H9 (cell line): ENCODE measurements at regions not wholly inside any gene's neighbourhood (a gene's known extent, or its start where the extent isn't known, plus 50 kb on each side); places are given as distances from the start of the nearest gene placed in this dataset.

Experiments
- DNase-seq: peaks from one replicate; pipeline ENCODE4 v3.0.0-alpha.2; 2017
- H2AFZ ChIP-seq: one replicate; pipeline ENCODE4 v1.6.1; 2013; ENCODE audit warnings: mild to moderate bottlenecking, low read length, control low read depth, moderate library complexity
- H2AK5ac ChIP-seq: 2 replicates; pipeline ENCODE4 v1.6.1; 2013; ENCODE audit warnings: low read length, control low read depth, mixed read lengths; ENCODE audit not compliant: insufficient read length
- H2BK120ac ChIP-seq: one replicate; pipeline ENCODE4 v1.6.1; 2013; ENCODE audit warnings: low read depth, mild to moderate bottlenecking, low read length, control low read depth, inconsistent platforms; ENCODE audit not compliant: poor library complexity, severe bottlenecking
- H2BK12ac ChIP-seq: 2 replicates; pipeline ENCODE4 v1.6.1; 2013; ENCODE audit warnings: low read length, control low read depth, mixed read lengths, low read depth; ENCODE audit not compliant: insufficient read length
- H2BK15ac ChIP-seq: 2 replicates; pipeline ENCODE4 v1.6.1; 2013; ENCODE audit warnings: low read depth, low read length, control low read depth
- H2BK20ac ChIP-seq: one replicate; pipeline ENCODE4 v1.6.1; 2013; ENCODE audit warnings: low read depth, mild to moderate bottlenecking, low read length, control low read depth, inconsistent platforms; ENCODE audit not compliant: poor library complexity, severe bottlenecking
- H2BK5ac ChIP-seq: 2 replicates; pipeline ENCODE4 v1.6.1; 2013; ENCODE audit warnings: low read length, control low read depth, mixed read lengths; ENCODE audit not compliant: insufficient read length
- H3K14ac ChIP-seq: 2 replicates; pipeline ENCODE4 v1.6.1; 2013; ENCODE audit warnings: low read length, control low read depth; ENCODE audit not compliant: insufficient read depth
- H3K18ac ChIP-seq: 2 replicates; pipeline ENCODE4 v1.6.1; 2013; ENCODE audit warnings: low read depth, mild to moderate bottlenecking, mixed read lengths, low read length, control low read depth; ENCODE audit not compliant: insufficient read length
- H3K23ac ChIP-seq: 2 replicates; pipeline ENCODE4 v1.6.1; 2013; ENCODE audit warnings: low read length, control low read depth, mixed read lengths, low read depth; ENCODE audit not compliant: insufficient read length
- H3K23me2 ChIP-seq: 2 replicates; pipeline ENCODE4 v1.6.1; 2013; ENCODE audit warnings: low read depth, mild to moderate bottlenecking, mixed read lengths, low read length, control low read depth; ENCODE audit not compliant: insufficient read length, poor library complexity, severe bottlenecking
- H3K27ac ChIP-seq: 2 replicates; pipeline ENCODE4 v1.5.1; 2013; ENCODE audit warnings: low read length, control low read depth, mixed read lengths, low read depth; ENCODE audit not compliant: insufficient read length
- H3K27me3 ChIP-seq: 2 replicates; pipeline ENCODE4 v1.6.1; 2013; ENCODE audit warnings: low read length, control low read depth, inconsistent platforms; ENCODE audit not compliant: insufficient read depth
- H3K4ac ChIP-seq: 2 replicates; pipeline ENCODE4 v1.6.1; 2013; ENCODE audit warnings: low read depth, mild to moderate bottlenecking, control low read depth, inconsistent platforms, low read length, moderate library complexity
- H3K4me1 ChIP-seq: 2 replicates; pipeline ENCODE4 v1.6.1; 2013; ENCODE audit warnings: low read length, control low read depth, inconsistent platforms; ENCODE audit not compliant: insufficient read depth
- H3K4me2 ChIP-seq: 2 replicates; pipeline ENCODE4 v1.6.1; 2013; ENCODE audit warnings: low read length, control low read depth, mixed read lengths; ENCODE audit not compliant: insufficient read length, insufficient read depth
- H3K56ac ChIP-seq: 2 replicates; pipeline ENCODE4 v1.6.1; 2013; ENCODE audit warnings: low read depth, mild to moderate bottlenecking, mixed read lengths, low read length, control low read depth; ENCODE audit not compliant: insufficient read length
- H3K79me1 ChIP-seq: 2 replicates; pipeline ENCODE4 v1.6.1; 2013; ENCODE audit warnings: low read depth, mild to moderate bottlenecking, moderate library complexity, low read length, control low read depth, inconsistent platforms; ENCODE audit not compliant: insufficient read depth, poor library complexity, severe bottlenecking
- H3K79me2 ChIP-seq: 2 replicates; pipeline ENCODE4 v1.6.1; 2013; ENCODE audit warnings: low read length, control low read depth, inconsistent platforms; ENCODE audit not compliant: insufficient read depth
- H3K9ac ChIP-seq: 2 replicates; pipeline ENCODE4 v1.6.1; 2013; ENCODE audit warnings: low read length, control low read depth, mixed read lengths; ENCODE audit not compliant: insufficient read length; ENCODE audit errors: extremely low read depth
- H3K9me3 ChIP-seq: one replicate; pipeline ENCODE4 v1.6.1; 2013; ENCODE audit warnings: low read depth, low read length, inconsistent platforms; ENCODE audit not compliant: control insufficient read depth
- H3T11ph ChIP-seq: one replicate; pipeline ENCODE4 v1.6.1; 2013; ENCODE audit warnings: mild to moderate bottlenecking, low read length, control low read depth, inconsistent platforms
- H4K20me1 ChIP-seq: one replicate; pipeline ENCODE4 v1.6.1; 2013; ENCODE audit not compliant: control insufficient read depth, insufficient read length, insufficient read depth
- H4K5ac ChIP-seq: 2 replicates; pipeline ENCODE4 v1.6.1; 2013; ENCODE audit warnings: low read depth, mild to moderate bottlenecking, mixed read lengths, low read length, control low read depth; ENCODE audit not compliant: insufficient read length
- H4K8ac ChIP-seq: replicated peaks from 2 replicates; pipeline ENCODE4 v1.6.1; 2013; ENCODE audit warnings: low read length, control low read depth, mixed read lengths, low read depth; ENCODE audit not compliant: insufficient read length
- H4K91ac ChIP-seq: 2 replicates; pipeline ENCODE4 v1.6.1; 2013; ENCODE audit warnings: low read depth, mild to moderate bottlenecking, moderate library complexity, mixed read lengths, low read length, control low read depth; ENCODE audit not compliant: insufficient read length
- H3K27ac Mint-ChIP-seq, 3 experiments: 2 replicates in 2 of 3; 3 replicates in 1 of 3; pipeline ENCODE4 v1.8.0; 2020 to 2021; ENCODE audit warnings: mixed read lengths in 3 of 3, mild to moderate bottlenecking in 1 of 3, moderate library complexity in 1 of 3
- H3K27me3 Mint-ChIP-seq: 2 replicates; pipeline ENCODE4 v1.8.0; 2021; ENCODE audit warnings: low read depth, mild to moderate bottlenecking, moderate library complexity, mixed read lengths
- H3K36me3 Mint-ChIP-seq, 3 experiments: 2 replicates in 2 of 3; 3 replicates in 1 of 3; pipeline ENCODE4 v1.8.0; 2020 to 2021; ENCODE audit warnings: low read depth in 3 of 3, mixed read lengths in 3 of 3; ENCODE audit not compliant: insufficient read depth in 1 of 3
- H3K4me1 Mint-ChIP-seq, 2 experiments: 2 replicates each; pipeline ENCODE4 v1.8.0; 2020; ENCODE audit warnings: mixed read lengths in 2 of 2
- H3K4me3 Mint-ChIP-seq, 2 experiments: 2 replicates in 1 of 2; 3 replicates in 1 of 2; pipeline ENCODE4 v1.8.0; 2020 to 2021; ENCODE audit warnings: mild to moderate bottlenecking in 2 of 2, mixed read lengths in 2 of 2, moderate library complexity in 1 of 2
- H3K9me3 Mint-ChIP-seq, 2 experiments: 2 replicates in 1 of 2; 3 replicates in 1 of 2; pipeline ENCODE4 v1.8.0; 2020; ENCODE audit warnings: mild to moderate bottlenecking in 2 of 2, mixed read lengths in 2 of 2, moderate library complexity in 1 of 2
- CTCF ChIP-seq: fragments of 200-600 bp; sonication (generic); conservative IDR thresholded peaks from 3 replicates; pipeline ENCODE4 v1.8.0; 2021; ENCODE audit warnings: antibody characterized with exemption, mild to moderate bottlenecking

- H2BK12ac ChIP-seq: no peak overlapping the region
- DNase-seq: no peak
- Mint-ChIP-seq H3K27me3 (no peaks in the 10 kb centered on the region), H3K4me3 (no peak overlapping the region), H3K36me3 (no peaks in the 10 kb centered on the region), H3K9me3 (no peaks in the 10 kb centered on the region), H3K4me1 (peaks cover 25 to 31% of the 10 kb centered on the region in 2 experiments), H3K27ac (peak overlapping the region in 2 of 3 experiments; percentile 63 to 87; a peak in 3 of 7 replicates)
- H2AK5ac ChIP-seq: no peak overlapping the region
- no peak overlapping the region for H3K23ac ChIP-seq
- H4K8ac ChIP-seq: no peak overlapping the region
- H3T11ph ChIP-seq: no peak overlapping the region
- H4K20me1 ChIP-seq: no peaks in the 10 kb centered on the region
- no peak overlapping the region for H3K4ac ChIP-seq
- no peak overlapping the region for H2BK20ac ChIP-seq
- no peak overlapping the region for H3K14ac ChIP-seq
- H3K79me1 ChIP-seq: no peaks in the 10 kb centered on the region
- no peak overlapping the region for H3K18ac ChIP-seq
- H3K56ac ChIP-seq: no peak overlapping the region
- no peak overlapping the region for H2BK5ac ChIP-seq
- no peak overlapping the region for H3K9ac ChIP-seq
- no peaks in the 10 kb centered on the region for H3K9me3 ChIP-seq
- H4K5ac ChIP-seq: no peak overlapping the region
- H3K23me2 ChIP-seq: no peaks in the 10 kb centered on the region
- H3K4me2 ChIP-seq: peak overlapping the region; percentile 32
- H4K91ac ChIP-seq: no peak overlapping the region
- no peak for TF ChIP-seq CTCF
- H2AFZ ChIP-seq: no peak overlapping the region
- H3K79me2 ChIP-seq: no peaks in the 10 kb centered on the region
- no peak overlapping the region for H3K27ac ChIP-seq
- no peaks in the 10 kb centered on the region for H3K27me3 ChIP-seq
- H3K4me1 ChIP-seq: 0 out of 2 replicates have a peak, but pooled peaks cover 4% of the 10 kb centered on the region
- H2BK15ac ChIP-seq: no peak overlapping the region
- H2BK120ac ChIP-seq: no peak overlapping the region
These were observed 993.0 kb downstream of the MAT2B start for GRCh38 chr5:164498438-164498837.
